Heart right ventricle (tissue), 16 donors: ENCODE measurements at regions not wholly inside any gene's neighbourhood (a gene's known extent, or its start where the extent isn't known, plus 50 kb on each side); places are given as distances from the start of the nearest gene placed in this dataset.
A peak's percentile ranks its signal among the peaks of the same experiment; 100 is the strongest.

ENCODE experiments used
- ATAC-seq, 8 donors: fragments of 200-7000 bp; cut with Tn5 transposase; one replicate each; pipeline ENCODE4 v1.9.1; 2020; ENCODE audit warnings: mild to moderate bottlenecking in 8 of 8, moderate library complexity in 8 of 8, moderate number of reproducible peaks in 1 of 8
- DNase-seq, 2 donors: peaks; one replicate each; pipeline ENCODE4 v3.0.0-alpha.2; 2020
- H3K27ac ChIP-seq, 10 donors: fragments of 200-600 bp; sonication (generic) in 2 of 10; one replicate each; pipeline versions ENCODE4 v1.5.0 to v1.8.0; 2020 to 2022; ENCODE audit warnings: mild to moderate bottlenecking in 3 of 10
- H3K27me3 ChIP-seq, 7 donors: fragments of 200-600 bp; one replicate each; pipeline ENCODE4 v1.8.0; 2021 to 2022; ENCODE audit warnings: mild to moderate bottlenecking in 2 of 7
- H3K36me3 ChIP-seq, 9 donors: fragments of 200-600 bp; sonication (generic) in 1 of 9; one replicate each; pipeline versions ENCODE4 v1.5.0 to v1.8.0; 2020 to 2022; ENCODE audit warnings: mild to moderate bottlenecking in 2 of 9
- H3K4me1 ChIP-seq, 9 donors: fragments of 200-600 bp; sonication (generic) in 1 of 9; one replicate each; pipeline versions ENCODE4 v1.5.0 to v1.8.0; 2020 to 2022; ENCODE audit warnings: mild to moderate bottlenecking in 4 of 9
- H3K4me3 ChIP-seq, 10 donors: fragments of 200-600 bp; sonication (generic) in 2 of 10; one replicate each; pipeline versions ENCODE4 v1.5.0 to v1.8.0; 2020 to 2022; ENCODE audit warnings: mild to moderate bottlenecking in 7 of 10, moderate library complexity in 2 of 10
- H3K9me3 ChIP-seq, 11 donors: fragments of 200-600 bp in 10 of 11; sonication (generic) in 2 of 11; one replicate each; pipeline versions ENCODE4 v1.5.0 to v1.8.0; 2013 to 2022; ENCODE audit warnings: mild to moderate bottlenecking in 2 of 11, control low read depth in 1 of 11, moderate library complexity in 1 of 11
- CTCF ChIP-seq, 9 donors: fragments of 200-600 bp; sonication (generic) in 2 of 9; IDR thresholded peaks; one replicate each; pipeline versions ENCODE4 v1.5.0 to v1.8.0; 2021 to 2022; ENCODE audit warnings: antibody characterized with exemption in 9 of 9, mild to moderate bottlenecking in 5 of 9, moderate library complexity in 1 of 9
- WGBS, 2 donors: extraction: QIAGEN DNeasy Blood & Tissue Kit; methylation state at CpG; one replicate each; pipeline ENCODE4 v1.1.7; 2013; ENCODE audit warnings: inconsistent platforms in 1 of 2; 5-methylcytosine and 5-hydroxymethylcytosine counted together
- intact Hi-C, 10 donors: fragments of 100-400 bp; cut with DNase I; formaldehyde crosslinking; loops; one replicate each; pipeline versions ENCODE4 v1.11.1 to v1.14.2; 2022
- donor health status: Arrhythmogenic right ventricular cardiomyopathy.
- donor health status: ischemic (EF 13 %, LVEDD 7.1; RV severe dilation, severe dysfunction).
- donor health status: healthy with polysubstance abuse.
- donor health status: DM: no; HTN: yes; CAD: no.
- donor health status: DM: no; HTN: no; CAD: no.
- donor health status: ischemic (EF 25% LVEDD 6.9; RV normal size, moderate dysfunction).
- donor health status: ischemic (EF 25% LVEDD 5.7; RV mildly dilated, moderate dysfunction).
- donor health status: healthy.
- donor health status: DM: yes; HTN: yes; CAD: no.
- donor health status: Ischemic cardiomyopathy.
- donor health status: ischemic (EF 35%, LVEDD 5.7; RV mildly dilated, moderate dysfunction).
- donor health status: nonischemic (EF 11% LVEDD 7.7; RV severe dilation, severe dysfunction).
- donor health status: DM: yes; HTN: yes; CAD: no.
- donor health status: PGD.
- donor health status: ischemic (EF 29% LVEDD 5.4; RV normal size, mild dysfunction).
- donor health status: nonischemic (EF 23%, LVEDD 6.1; RV moderate dilation, normal function).

GRCh38 chr2:83747141-83747540 lies 711.9 kb downstream of the SUCLG1 start:
- intact Hi-C loops, result no loop called here
- Histone ChIP-seq H3K27me3 (no peaks in the 10 kb centered on the region), H3K4me1 (peaks cover 0 to 7% (median 0%) of the 10 kb centered on the region in 9 donors), H3K36me3 (no peaks in the 10 kb centered on the region), H3K27ac (no peak overlapping the region), H3K4me3 (no peak overlapping the region), H3K9me3 (peaks cover 0 to 6% (median 0%) of the 10 kb centered on the region in 11 donors)
- no peak for DNase-seq
- TF ChIP-seq CTCF (IDR thresholded peaks at IDR 0.05), result no peak
- WGBS, 2 donors, result 75 to 77% methylated on average over 6 of the region's 6 CpGs
- ATAC-seq, result no peak

GRCh38 chr2:83744855-83745254 lies 714.2 kb downstream of the SUCLG1 start:
- 79 to 83% methylated on average over 4 of the region's 4 CpGs for WGBS, 2 donors
- DNase-seq (no peak), ATAC-seq (no peak)
- Histone ChIP-seq H3K9me3 (peaks cover 0 to 27% (median 0%) of the 10 kb centered on the region in 11 donors), H3K27ac (no peak overlapping the region), H3K4me1 (peaks cover 0 to 10% (median 0%) of the 10 kb centered on the region in 9 donors), H3K27me3 (no peaks in the 10 kb centered on the region), H3K36me3 (no peaks in the 10 kb centered on the region), H3K4me3 (no peak overlapping the region)
- intact Hi-C loops, result no loop called here
- no peak for TF ChIP-seq CTCF (IDR thresholded peaks at IDR 0.05)

GRCh38 chr2:83742117-83742782 lies 716.8 kb downstream of the SUCLG1 start:
- DNase-seq (peak; percentile 23 to 37), ATAC-seq (peak in 6 of 8 donors; percentile 28 to 79 (median 52))
- peaks cover 0 to 39% (median 0%) of the 10 kb centered on the region in 11 donors for H3K9me3 ChIP-seq
- no peak overlapping the region for H3K4me3 ChIP-seq
- H3K27me3 ChIP-seq, result no peaks in the 10 kb centered on the region
- H3K27ac ChIP-seq, result no peak overlapping the region
- H3K4me1 ChIP-seq, result peaks cover 0 to 10% (median 0%) of the 10 kb centered on the region in 9 donors
- intact Hi-C loops, result no loop called here
- no peaks in the 10 kb centered on the region for H3K36me3 ChIP-seq
- WGBS, 2 donors, result 31 to 39% methylated on average over 2 of the region's 2 CpGs
- TF ChIP-seq CTCF (IDR thresholded peaks at IDR 0.05), result no peak

- Histone ChIP-seq H3K36me3 (no peaks in the 10 kb centered on the region), H3K27me3 (no peaks in the 10 kb centered on the region), H3K4me1 (no peaks in the 10 kb centered on the region), H3K4me3 (no peak overlapping the region), H3K9me3 (peaks cover 0 to 5% (median 0%) of the 10 kb centered on the region in 11 donors), H3K27ac (no peak overlapping the region)
- DNase-seq (no peak), ATAC-seq (no peak)
- TF ChIP-seq CTCF (IDR thresholded peaks at IDR 0.05), result no peak
- 82 to 84% methylated on average over 3 of the region's 3 CpGs for WGBS, 2 donors
- intact Hi-C loops, result no loop called here
These were observed 728.9 kb downstream of the SUCLG1 start for GRCh38 chr2:83730223-83730622.
